ENCODE measurements at regions not wholly inside any gene's neighbourhood (a gene's known extent, or its start where the extent isn't known, plus 50 kb on each side); places are given as distances from the start of the nearest gene placed in this dataset.

DNA sequence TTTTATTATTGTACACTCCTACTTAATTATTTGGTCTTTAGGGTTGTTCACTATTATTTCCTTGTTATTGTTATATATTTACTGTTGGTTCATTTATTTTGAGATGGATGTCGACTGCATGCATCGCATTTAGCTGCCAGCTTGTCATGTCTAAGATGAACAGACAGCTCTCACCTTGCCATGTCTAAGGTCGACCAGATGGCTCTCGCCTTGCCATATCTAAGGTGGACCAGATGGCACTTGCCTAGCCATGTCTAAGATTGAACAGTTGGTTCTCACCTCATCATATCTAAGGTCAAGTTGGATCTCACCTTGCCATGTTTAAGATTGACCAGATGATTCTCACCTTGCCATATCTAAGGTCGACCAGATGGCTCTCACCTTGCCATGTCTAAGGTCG lies 1440.9 kb downstream of the UQCRFS1 start:
- no peak for DNase-seq (ENCODE audit: low read depth)

DNA sequence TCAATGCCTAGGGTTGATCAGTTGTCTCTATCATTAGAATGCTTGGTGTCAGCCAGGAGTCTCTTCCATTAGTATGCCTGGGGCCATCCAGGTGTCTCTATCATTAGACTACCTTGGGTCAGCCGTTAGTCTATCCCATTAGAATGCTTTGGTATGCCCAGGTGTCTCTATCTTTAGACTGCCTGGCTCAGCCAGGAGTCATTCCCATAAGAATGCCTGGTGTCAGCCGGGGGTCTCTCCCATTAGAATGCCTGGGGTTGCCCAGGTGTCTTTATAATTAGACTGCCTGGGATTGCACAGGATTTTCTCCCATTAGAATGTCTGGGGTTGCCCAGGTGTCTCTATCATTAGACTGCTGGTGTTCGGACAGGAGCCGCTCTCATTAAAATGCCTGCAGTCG lies 1442.9 kb downstream of the UQCRFS1 start:
- DNase-seq (ENCODE audit: low read depth), result no peak

DNA sequence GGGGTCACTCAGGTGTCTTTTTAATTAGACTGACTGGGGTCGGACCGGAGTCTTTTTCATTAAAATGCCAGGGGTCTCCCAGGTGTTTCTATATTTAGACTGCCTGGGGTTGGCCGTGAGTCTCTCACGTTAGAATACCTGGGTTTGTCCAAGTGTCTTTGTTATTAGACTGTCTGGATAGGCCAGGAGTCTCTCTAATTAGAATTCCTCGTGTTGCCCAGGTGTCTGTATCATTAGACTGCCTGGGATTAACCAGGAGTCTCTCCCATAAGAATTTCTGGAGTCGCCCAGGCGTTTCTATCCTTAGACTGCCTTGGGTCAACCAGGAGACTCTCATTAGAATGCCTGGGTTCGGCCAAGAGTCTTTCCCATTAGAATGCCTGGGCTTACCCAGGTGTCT lies 1445.7 kb downstream of the UQCRFS1 start:
- no peak for DNase-seq (ENCODE audit: low read depth)

DNA sequence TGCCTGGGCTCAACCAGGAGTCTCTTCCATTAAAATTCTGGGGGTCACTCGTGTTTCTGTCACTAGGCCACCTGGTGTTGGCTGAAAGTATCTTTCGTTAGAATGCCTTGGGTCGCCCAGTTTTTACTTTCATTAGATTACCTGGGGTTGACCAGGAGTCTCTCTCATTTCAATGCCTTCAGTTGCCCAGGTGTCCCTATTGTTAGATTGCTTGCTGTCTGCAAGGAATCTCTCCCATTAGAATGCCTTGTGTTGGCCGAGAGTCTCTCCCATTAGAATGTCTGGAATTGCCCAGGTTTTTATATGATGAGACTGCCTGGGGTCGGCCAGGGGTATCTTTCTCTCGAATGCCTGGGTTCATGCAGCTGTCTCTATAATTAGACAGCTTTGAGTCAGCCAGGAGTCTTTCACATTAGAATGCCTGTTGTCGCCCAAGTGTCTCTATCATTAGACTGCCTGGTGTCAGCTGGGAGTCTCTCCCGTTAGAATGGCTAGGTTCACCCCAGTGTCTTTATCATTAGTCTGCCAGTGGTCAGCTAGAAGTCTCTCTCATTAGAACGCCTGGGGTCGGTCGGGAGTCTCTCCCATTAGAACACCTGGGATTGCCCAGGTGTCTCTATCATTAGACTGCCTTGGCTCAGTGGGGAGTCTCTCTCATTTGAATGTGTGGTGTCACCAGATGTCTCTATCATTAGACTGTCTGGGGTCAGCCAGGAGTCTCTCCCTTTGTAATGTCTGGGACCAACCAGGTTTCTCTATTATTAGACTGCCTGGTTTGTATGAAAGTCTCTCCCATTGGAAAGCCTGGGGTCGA lies 1446.8 kb downstream of the UQCRFS1 start:
- no peak for DNase-seq (ENCODE audit: low read depth)

DNA sequence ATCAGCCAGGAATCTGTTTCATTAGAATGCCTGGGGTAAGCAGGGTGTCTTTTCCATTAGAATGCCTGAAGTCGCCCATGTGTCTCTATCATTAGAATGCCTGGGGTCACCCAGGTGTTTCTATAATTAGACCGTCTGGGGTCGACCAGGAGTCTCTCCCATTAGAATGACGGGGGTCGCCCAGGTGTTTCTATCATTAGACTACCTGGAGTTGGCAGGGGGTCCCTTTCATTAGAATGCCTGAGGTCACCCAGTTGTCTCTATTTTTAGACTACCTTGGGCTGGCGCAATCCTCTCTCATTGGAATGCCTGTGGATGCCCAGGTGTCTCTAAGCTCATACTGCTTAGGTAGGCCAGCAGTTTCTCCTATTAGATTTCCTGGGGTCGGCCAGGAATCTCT lies 1447.6 kb downstream of the UQCRFS1 start:
- no peak for DNase-seq (ENCODE audit: low read depth)

DNA sequence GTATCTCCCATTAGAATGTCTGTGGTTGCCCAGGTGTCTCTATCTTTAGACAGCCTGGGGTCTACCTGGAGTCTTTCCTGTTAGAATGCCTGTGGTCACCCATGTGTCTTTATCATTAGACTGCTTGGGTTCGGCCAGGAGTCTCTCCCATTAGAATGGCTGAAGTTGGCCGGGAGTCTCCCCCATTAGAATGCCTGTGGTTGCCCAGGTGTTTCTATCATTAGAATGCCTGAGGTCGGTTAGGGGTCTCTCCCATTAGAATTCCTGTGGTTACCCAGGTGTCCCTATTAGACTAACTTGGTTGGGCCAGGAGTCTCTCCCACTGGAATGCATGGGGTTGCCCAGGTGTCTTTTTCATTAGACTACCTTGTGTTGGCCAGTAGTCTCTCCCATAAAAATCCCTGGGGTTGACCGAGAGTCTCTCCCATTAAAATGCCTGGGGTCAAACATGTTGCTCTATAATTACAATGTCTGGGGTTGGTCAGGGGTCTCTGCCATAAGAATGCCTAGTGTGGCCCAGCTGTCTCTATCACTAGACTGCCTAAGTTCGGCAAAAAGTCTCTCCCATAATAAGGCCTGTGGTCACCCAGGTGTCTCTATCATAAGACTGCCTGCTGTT lies 1448.7 kb downstream of the UQCRFS1 start:
- DNase-seq (ENCODE audit: low read depth), result no peak

DNA sequence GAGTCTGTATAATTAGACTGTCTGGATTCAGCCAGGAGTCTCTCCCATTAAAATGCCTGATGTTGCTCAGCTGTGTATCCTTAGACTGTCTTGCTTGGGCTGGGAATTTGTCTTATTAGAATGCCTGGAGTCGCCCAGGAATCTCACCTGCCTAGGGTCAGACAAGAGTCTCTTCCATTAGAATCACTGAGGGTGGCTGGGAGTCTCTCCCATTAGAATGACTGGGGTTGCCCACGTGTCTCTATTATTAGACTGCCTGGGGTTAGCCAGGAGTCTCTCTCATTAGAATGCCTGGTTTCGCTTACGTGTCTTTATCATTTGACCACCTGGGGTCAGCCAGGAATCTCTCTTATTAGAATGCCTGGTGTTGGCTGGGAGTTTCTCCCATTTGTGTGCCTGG lies 1450.0 kb downstream of the UQCRFS1 start:
- DNase-seq (ENCODE audit: low read depth), result no peak

DNA sequence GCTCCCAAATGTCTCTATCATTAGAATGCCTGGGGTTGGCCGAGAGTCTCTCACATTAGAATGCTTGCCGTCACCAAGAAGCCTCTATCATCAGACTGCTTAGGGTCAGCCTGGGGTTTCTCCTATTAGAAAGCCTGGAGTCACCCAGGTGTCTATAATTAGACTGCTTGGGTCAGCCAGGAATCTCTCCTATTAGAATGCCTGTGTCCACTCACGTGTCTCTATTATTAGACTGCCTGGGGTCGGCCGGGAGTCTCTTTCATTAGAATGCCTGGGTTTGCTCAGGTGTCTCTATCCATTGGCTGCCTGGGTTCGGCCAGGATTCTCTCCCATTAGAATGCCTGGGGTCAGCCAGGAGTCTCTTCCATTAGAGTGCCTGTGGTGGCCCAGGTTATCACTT lies 1453.1 kb downstream of the UQCRFS1 start:
- no peak for DNase-seq (ENCODE audit: low read depth)

DNA sequence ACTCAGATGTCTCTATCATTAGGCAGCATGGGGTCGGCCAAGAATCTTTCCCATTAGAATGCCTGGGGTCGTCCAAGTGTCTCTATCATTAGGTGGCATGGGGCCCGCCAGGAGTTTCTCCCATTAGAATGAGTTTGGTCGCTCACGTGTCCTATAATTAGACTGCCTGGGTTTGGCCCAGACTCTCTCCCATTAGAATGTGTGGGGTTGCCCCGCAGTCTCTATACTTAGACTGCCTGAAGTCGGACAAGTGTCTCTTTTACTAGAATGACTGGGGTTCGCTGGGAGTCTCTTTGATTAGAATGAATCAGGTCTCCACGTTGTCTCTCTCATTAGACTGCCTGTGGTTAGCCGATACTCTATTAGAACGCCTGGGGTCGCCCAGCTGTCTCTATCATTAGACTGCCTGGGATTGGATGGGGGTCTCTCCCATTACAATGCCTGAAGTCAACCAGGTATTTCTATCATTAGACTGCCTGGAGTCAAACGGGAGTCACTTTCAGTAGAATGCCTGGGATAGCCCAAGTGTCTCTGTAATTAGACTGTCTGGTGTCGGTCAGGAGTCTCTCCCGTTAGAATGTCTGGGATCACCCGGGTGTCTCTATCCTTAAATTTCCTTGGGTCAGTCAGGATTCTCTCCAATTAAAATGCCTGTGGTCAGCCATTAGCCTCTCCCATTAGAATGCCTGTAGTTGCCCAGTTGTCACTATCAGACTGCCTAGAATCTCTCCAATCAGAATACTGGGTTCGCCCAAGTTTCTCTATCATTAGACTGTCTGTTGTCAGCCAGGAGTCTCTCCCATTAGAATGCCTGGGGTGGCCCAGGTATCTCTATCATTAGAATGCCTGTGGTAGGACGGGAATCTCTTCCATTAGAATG lies 1454.1 kb downstream of the UQCRFS1 start:
- no peak for DNase-seq (ENCODE audit: low read depth)

DNA sequence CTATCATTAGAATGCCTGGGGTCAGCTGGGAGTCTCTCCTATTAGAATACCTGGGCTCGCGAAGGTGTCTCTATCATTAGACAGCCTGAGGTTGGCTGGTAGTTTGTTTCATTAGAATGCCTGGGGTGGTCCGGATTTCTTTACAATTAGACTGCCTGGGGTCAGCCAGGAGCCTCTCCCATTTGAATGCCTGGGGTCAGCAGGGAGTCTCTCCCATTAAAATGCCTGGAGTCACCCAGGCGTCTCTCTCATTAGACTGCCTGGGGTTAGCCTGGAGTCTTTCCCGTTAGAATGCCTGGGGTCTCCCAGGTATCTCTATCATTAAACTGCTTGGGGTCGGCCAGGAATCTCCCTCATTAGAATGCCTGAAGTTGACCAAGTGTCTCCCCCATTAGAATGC lies 1458.3 kb downstream of the UQCRFS1 start:
- DNase-seq (ENCODE audit: low read depth), result no peak

DNA sequence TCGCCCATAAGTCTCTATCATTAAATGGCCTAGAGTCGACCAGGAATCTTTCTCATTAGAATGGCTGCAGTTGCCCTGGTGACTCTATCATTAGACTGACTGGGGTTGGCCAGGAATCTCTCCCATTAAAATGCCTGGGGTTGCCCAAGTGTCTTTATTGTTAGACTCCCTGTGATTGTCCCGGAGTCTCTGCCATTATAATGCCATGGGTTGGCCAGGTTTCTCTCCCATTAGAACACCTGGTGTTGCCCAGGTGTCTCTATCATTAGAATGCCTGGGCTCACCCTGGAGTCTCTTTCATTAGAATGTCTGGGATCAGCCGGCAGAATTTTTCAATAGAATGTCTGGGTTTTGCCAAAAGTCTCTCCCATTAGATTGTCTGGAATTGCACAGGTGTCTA lies 1459.3 kb downstream of the UQCRFS1 start:
- no peak for DNase-seq (ENCODE audit: low read depth)

DNA sequence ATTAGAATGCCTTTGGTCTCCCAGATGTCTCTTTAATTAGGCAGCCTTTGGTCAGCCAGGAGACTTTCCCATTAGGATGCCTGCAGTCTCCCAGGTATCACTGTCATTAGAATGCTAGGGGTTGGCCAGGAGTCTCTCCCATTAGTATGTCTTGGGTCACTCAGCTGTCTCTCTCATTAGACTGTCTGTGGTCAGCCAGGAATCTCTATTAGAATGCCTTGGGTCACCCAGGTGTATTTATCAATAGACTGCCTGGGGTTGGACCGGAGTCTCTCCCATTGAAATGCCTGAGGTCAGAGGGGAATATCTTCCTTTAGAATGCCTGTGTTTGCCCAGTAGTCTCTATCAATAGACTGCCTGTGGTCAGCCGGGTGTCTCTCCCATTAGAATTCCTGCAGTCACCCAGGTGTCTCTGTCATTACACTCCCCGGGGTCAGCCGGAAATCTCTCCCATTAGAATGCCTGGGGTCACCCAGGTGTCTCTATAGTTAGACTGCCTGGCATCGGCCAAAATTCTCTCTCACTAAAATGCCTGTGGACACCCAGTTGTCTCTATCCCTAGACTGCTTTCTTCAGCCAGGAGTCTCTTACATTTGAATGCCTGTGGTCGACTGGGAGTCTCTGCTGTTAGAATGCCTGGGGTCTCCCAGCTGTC lies 1460.3 kb downstream of the UQCRFS1 start:
- DNase-seq (ENCODE audit: low read depth), result no peak

DNA sequence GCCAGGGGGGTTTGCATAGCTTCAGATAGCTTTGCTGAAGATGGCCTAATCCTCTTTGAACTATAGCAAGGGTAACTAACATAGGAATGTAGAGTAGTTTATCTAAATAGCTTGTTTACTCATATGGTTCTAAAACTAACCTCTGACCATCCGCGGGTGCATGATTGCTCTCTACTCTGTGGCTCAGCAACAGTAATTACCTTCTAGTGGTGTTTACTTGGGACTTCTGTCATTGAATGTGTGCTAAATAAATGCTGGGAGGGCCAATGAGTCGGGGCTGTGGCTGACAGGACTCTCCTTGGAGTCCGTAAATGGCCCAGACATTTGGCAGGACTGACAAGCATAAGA lies 1461.9 kb downstream of the UQCRFS1 start:
- DNase-seq (ENCODE audit: low read depth), result no peak

DNA sequence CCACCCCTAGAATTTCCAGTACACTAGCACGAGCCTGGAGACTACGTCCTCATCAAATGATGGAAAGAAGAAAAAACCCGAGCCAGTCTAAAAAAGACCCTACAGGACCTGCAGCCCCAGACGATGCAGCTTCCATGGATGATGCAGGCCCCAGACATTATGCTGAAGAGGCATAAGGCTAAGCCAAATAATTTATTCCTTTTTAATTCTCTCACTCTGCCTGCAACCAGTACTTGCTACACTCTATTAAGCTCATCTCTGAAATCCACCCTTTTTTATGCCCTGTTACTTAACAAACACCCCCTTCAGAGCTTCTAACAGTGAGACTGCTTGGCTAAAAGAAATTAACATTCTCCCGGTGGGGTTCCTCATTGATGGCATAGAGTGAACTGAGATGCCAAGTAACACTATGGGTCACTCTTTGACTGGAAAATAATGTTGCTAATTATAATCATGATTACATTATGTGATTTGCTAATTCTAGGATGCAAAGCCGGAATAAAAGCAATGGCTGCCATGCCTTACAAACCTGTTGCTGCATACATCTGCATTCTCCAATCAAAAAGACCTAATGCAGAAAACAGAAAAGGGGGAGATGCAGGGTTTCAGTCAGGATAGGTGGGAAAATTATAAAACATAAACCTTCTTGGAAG lies 1462.4 kb downstream of the UQCRFS1 start:
- no peak for DNase-seq (ENCODE audit: low read depth)

DNA sequence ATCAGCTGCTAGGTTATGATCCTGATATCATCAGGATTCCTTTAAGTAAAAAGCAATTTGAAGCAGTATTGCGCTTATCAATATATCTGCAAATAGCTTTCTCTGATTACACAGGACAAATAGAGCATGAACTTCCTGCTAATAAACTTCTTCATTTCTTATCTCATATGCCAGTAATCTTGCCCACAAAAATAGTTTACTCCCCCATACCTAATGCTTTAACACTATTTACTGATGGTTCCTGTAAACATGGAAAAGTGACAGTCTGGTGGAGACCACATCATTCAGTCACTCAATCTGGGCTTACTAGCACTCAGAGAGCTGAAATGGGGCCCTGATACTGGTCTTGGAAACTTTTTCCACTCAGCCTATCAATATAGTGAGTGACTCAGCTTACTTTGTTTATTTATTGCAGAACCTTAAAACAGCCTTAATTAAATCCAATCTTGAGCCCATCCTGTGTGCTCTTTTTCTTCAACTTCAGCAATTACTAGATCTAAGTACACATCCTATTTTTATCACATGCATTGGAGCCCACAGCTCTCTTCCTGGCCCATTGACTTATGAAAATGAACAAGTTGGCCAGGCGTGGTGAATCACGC lies 1464.3 kb downstream of the UQCRFS1 start:
- no peak for DNase-seq (ENCODE audit: low read depth)

DNA sequence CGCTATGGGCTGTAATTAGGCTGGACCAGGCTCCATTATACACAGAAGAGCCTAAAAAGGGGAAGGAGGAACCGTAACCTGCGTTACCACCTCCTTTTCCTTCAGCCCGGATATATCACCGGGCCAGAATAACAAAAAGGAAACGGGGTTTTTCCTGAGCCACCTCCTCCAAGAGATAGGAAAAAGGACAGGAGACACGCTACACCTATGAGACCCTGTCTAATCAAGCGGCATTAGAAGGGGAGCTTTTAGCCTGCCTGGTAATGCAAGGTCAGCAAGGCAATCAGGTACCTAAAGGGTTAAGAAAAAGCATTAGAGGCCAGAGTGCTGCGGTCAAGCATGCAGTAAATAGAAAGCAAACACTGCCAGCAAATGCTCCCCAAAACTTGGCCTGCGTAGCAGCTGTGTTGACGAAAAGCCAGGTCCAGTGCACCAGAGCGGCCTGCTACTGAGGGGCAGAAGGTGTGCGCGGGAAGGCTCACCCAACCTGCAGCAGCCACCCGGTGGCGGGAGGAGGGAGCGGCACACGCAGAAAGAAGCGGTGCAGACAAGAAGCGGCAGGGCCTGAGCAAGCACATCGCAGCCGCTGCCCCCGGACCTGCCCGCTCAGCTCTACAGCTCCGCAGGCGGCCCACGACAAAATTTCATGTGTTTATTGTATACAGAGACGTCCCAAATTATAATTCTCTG lies 1466.1 kb downstream of the UQCRFS1 start:
- no peak for DNase-seq (ENCODE audit: low read depth)

DNA sequence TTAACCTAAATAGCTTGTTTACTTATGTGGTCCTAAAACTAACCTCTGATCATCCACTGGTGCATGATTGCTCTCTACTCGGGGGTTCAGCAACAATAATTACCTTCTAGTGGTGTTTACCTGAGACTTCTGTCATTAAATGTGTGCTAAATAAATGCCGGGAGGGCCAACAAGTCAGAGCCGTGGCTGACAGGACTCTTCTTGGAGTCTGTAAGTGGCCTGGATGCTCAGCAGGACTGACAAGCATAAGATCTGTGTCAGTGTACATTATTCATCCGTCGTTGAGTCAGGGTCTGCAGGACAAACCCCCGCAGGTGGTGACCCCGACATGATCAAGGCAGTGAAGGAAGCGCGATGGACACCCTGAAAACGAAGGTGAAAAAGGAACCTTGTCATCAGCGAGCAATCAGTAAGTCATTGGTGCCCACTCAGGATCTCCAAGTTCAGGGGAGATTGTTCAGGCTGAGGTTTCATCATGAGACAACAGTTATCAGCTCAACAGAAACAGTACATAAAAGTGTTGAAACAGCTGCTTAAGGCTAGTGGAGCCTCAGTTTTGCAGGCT lies 1466.9 kb downstream of the UQCRFS1 start:
- no peak for DNase-seq (ENCODE audit: low read depth)

DNA sequence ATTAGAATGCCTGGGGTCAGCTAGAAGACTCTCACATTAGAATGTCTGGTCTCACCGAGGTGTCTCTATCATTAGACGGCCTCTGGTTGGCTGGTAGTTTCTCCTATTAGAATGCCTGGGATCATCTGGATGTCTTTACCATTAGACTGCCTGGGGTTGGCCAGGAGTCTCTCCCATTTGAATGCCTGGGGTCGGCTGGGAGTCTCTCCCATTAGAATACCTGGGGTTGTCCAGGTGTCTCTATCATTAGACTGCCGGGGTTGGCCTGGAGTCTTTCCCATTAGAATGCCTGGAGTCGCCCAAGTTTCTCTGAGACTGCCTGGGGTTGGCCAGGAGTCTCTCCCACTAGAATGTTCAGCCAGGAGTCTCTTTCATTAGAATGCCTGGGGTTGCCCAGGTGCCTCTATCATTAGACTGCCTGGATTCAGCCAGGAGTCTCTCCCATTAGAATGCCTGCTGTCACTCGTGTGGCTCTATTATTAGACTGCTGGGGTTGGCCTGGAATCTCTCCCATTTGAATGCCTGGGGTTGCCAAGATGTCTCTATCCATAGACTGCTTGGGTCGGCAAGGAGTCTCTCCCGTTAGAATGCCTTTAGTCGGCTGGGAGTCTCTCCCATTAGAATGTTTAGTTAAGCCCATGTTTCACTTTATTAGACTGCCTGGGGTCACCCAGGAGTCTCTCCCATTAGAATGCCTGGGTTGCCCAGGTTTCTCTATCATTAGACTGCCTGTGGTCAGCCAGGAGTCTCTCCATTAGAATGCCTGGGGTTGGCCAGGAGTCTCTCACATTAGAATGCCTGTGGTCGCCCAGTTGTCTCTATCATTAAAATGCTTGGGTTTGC lies 1467.8 kb downstream of the UQCRFS1 start:
- DNase-seq (ENCODE audit: low read depth), result no peak

DNA sequence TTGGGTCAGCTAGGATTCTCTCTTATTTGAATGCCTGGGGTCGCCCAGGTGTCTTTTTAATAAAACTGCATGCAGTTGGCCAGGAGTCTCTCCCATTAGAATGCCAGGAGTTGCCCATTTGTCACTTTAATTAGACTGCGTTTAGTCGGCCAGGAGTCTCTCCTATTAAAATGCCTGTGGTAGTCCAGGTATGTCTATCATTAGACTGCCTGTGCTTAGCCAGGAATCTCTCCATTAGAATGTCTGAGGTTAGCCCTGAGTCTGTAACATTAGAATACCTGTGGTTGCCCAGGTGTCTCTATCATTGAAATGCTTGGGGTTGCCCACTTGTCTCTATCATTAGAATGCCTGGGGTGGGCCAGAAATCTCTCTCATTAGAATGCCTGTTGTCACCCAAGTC lies 1470.9 kb downstream of the UQCRFS1 start:
- DNase-seq (ENCODE audit: low read depth), result no peak

DNA sequence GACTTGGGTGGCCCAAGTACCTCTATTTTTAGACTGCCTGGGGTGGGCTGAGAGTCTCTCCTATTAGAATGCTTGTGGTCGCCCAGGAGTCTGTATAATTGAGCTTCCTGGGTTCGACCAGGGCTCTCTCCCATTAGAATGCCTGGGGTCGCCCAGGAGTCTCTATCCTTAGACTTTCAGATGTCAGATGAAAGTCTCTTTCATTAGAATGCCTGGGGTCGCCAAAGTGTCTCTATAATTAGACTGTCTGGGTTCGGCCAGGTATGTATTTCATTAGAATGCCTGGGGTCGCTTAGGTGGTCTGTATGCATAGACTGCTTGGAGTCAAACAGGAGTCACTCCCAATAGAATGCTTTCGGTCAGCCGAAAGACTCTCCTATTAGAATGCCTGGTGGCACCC lies 1471.7 kb downstream of the UQCRFS1 start:
- no peak for DNase-seq (ENCODE audit: low read depth)

All from stimulated activated CD8-positive, alpha-beta memory T cell treated with anti-CD3 and anti-CD28 coated beads, Interleukin-7, amount 100 ng/mL, for 24 hours (primary cell).